ENCODE measurements at regions not wholly inside any gene's neighbourhood (a gene's known extent, or its start where the extent isn't known, plus 50 kb on each side); places are given as distances from the start of the nearest gene placed in this dataset.
A peak's percentile ranks its signal among the peaks of the same experiment; 100 is the strongest.

DNA sequence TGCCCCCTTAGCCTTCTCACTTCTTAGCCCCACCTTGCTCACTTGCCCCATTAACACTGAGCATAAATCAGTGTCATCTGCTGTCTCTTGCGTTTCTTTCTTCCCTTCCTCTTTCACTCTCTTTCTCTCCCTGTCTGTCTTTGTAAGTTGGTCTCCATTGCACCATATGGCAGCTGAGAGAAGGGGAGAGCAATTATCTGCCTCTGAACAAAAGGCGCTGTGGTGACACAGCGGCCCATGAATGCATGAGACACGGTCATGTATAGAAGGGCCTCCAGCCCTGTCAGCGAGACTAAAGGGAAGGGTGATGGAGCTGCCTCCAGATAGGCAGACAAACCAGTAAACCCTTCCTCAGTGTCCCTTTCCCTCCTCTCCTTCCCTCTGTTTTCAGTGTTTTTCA, 88.8 kb upstream of the PCDH18 start:
- DNase-seq = peak; percentile 1

DNA sequence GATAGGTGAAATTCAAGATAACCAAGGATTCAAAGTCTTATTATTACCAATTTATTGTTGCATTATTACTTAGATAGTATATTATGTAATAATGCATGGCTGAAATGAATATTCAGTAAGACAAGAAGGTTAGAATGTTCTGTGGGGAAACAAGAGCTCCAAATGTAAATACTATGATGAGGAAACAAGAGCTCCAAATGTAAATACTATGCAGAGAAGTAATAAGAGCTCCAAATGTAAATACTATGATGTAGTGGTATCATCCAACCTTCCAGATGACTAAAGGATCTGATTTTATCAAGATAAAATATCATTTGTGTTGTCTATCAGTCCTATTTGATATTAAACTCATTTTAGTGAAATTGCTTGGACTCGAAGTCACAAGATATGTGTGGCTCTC, 82.2 kb upstream of the PCDH18 start:
- DNase-seq = no peak

DNA sequence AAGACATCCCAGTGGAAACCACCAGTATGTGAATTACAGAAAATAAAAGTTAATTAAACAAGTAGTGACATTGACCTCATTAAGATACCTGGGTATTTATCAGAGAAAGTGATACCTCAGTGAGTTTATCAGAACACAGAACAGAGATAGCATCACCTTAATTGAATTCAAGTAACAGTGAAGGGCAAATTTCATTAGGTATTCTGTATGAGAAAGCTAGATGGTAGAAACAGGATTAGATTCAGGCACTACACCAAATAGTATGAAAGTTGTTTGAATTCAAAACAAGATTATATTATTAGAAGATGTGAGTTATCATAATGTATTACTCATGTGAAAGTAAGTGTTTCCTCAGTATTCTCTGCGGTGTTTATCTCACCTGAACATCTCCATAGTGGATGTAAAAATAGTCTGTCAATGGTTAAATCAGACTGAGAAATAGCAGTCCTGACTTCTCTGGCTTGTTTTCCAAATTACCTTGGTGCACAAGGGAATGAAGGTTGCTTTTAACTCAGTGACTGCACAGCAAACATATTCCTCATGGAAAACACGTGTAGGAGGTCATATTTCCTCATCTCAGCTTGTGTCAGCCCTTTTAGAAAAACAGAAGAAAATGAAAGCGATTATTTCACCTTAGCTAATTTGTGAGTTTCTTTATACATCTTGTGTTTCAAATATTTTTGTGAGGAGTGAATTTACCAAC, 79.9 kb upstream of the PCDH18 start:
- DNase-seq = no peak

DNA sequence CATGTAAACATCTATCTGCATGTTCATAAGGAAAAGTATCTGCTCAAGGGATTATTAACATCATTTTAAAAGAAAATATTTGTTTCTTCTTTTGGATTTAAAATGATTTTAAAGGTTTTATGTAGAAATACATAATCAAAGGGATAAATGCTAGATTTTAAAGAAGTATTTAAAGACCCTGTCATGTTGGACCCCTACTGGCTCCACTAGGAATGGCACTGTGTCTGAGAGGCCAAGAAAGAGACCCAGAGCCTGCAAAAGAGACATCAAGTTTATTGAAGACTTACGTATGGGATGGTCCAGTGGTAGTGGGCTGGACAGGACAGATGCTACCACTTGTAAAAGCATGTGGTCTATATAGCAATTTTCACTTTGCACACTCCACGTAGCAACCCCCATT, 78.7 kb upstream of the PCDH18 start:
- no peak for DNase-seq

DNA sequence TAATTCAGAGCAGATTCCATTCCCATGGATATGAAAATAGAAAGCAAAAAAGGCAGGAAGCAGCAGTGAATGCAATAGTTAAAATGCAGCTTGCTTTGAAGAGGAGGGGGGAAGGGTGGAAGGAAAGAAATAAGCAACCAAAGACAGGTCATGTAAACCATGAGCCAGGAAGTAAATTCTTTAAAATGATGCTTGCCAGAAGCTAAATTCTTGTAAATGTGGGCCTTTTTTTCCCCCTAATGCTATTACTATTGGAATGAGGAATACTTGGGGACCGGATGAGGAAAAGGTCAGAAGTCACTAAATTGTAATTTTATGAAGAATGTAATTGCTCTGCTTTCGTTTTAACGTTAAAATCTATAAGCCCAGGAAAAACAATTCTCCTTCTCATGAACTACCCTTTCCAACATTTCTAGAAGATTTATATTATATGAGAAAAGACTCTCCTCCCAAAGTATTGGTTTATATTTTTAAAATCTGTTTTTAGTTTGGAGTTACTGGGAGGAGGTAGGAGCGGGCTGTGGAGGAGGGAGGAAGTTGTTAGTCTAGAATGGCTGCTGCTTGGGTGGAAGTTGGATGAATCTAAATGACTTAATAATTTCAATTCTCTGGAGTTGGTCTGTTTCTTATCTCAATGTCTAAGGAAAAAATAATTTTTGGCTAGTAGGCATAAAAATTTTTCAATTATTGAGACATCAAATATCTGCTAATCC, 77.6 kb upstream of the PCDH18 start:
- no peak for DNase-seq

DNA sequence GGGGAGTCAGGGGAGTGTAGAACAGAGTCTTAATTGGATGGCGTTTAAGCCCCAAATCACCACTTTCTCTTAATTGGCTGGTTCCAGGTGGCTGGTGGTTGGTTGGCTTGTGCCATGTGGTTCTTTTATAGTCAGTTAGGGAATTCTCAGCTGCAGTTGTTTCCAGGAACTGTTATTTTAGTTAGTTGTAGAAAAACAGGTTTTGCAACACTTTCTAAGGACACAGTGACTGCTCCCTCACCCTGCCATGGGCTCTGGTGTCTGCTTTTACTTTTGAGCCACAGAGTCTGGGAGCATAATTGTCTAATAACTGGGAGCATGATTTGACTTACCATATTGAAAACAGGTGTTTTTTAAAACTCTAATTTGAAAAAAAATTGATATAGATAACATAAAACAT, 75.8 kb upstream of the PCDH18 start:
- no peak for DNase-seq

DNA sequence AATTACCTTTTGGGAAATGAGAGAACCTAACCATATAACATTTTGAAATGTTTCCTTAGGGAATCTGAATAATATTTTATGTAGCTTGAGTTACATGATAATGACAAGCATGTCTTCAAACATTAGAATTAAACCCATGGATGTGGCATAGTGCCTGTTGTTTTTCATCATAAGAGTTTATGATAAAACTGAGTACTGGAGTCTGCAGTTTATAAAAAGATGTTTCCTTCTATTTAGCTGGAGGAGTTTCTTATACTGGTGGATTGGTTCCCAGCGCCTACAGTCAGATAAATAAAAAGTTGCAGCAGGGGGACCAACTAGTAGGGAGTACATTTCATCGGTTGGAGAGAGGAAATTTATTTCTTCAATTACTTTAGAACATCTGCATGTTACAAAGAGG, 70.1 kb upstream of the PCDH18 start:
- no peak for DNase-seq

DNA sequence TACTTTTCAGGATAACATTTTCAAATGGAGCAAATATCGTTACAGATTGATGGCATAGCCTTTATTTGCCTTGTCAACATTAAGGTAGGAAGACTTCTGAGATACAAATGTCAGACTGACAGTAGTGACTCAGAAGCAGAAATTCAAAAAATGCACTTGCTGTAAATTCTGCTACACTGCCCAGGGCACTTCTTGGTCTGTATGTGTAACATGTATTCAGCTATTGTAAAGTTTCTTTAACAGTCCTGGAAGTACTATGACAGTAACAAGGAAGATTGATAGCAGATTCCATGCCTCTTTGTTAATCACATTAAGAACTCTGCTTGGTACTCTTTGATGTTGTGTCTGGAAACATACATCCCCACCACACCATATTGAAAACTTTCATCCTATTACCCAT, 69.6 kb upstream of the PCDH18 start:
- no peak for DNase-seq

DNA sequence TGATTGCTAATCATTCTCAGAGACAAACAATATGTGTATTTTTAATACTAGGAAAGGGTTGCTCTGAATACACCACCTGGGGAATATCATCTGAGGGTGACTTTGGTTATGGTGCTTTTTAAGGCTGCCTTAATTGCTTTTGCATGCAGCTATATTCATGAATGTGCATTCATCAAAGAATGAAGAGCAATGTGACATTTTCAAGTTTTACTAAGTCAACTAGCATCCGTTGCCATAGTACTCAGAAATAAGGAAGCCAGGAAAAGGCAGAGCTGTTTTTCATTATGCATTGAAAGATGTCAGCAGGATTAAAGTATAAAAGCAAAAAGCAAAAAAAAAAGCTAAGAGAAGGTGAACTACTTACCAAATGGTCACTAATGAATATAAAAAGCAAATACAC, 67.4 kb upstream of the PCDH18 start:
- DNase-seq = no peak

DNA sequence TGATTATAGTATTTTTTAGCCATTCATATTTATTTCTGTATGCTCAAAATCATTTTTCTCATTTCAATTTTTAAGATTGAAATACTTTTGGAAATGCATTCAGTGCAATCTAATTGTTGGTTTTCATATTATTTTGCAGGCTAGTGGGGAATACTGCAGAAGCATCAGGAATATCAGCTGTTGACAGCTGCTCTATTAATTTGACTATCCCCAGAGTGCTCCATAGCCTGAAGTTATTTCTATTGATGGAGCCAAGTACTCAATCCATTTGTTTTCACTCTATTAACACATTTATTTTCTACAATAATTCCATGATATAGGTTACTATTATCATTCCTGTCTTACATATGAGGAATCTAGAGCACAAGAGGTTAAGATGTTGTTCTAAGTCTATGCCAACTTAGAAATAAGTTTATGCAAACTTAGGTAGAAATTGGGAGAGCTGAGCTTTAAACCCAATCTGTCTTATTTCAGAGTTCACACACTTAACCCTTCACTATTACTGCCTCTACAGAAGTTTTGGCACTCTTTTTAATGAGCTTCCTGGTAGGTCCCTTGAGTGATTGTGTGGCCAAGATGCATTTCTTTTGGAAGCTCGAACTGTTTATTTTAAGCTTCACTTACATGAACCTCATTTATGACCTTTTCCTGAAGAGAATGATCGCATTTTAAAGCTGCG, 65.6 kb upstream of the PCDH18 start:
- DNase-seq = no peak

DNA sequence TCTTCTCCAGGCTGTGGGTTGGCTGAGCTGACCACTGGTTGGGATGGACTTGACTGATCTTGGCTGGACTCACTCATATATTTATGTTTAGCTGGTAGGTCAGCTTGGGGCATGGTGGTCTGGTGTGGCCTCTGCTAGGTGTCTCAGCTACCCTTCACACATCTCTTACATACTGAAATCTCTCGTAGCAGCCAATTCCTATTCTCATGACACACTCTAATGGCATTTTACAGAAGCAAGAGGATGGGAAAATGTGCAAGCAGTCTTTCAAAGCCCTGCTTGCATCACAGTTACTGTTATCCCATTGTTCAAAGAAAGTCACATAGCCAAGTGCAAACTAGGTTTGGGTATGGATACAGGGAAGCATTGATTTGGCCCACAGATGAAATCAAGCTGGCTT, 55.5 kb upstream of the PCDH18 start:
- no peak for DNase-seq

DNA sequence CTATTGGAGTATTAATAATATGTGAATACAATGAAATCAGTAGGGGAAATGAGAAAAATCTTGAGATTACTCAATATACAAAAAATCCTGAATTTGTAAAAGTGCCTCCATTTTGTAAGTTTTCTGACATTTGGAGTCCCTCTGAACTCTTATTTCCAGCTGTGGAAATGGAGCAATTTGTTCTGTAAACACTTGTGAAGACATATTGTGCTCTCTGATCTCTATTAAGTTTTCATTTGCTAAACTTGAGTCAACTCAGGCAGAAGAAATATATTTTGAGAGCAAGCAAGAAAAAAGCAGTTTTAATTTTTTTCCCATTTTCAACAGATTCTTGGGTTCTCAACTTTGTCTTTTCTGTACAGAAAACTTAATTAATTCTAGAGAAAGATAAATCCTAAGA, 51.4 kb upstream of the PCDH18 start:
- DNase-seq = no peak

All from NCI-H524 treated with DMSO at 0.1 percent for 48 hours (cell line).